HEK293 (cell line): ENCODE measurements at regions not wholly inside any gene's neighbourhood (a gene's known extent, or its start where the extent isn't known, plus 50 kb on each side); places are given as distances from the start of the nearest gene placed in this dataset.

Source experiments
- CTCF ChIA-PET: fragments of 350-600 bp; formaldehyde crosslinking; extraction: SDS; loops from one replicate; lab custom pipeline; 2021; ENCODE audit warnings: antibody characterized with exemption; lab: Yijun Ruan, JAX
- POLR2A ChIA-PET: fragments of 300-600 bp; formaldehyde crosslinking; extraction: SDS; loops from one replicate; lab custom pipeline; 2020; ENCODE audit warnings: antibody characterized with exemption, inconsistent platforms; lab: Yijun Ruan, JAX
- H3K27ac ChIP-seq: fragments of 200-500 bp; sonication (Bioruptor generic); 2 replicates; pipeline ENCODE4 v1.5.1; 2014; ENCODE audit warnings: low read depth, low read length, control low read depth, inconsistent platforms; ENCODE audit errors: extremely low read depth
- H3K36me3 ChIP-seq, 2 experiments: fragments of 200-500 bp in 1 of 2; sonication (Bioruptor generic) in 1 of 2; 1 replicate in 1 of 2; 2 replicates in 1 of 2; pipeline ENCODE4 v1.5.1; 2014 to 2017; ENCODE audit warnings: inconsistent platforms in 2 of 2, low read length in 2 of 2; ENCODE audit not compliant: control insufficient read depth in 2 of 2, insufficient read depth in 1 of 2
- H3K4me1 ChIP-seq: fragments of 200-500 bp; sonication (Bioruptor generic); 2 replicates; pipeline ENCODE4 v1.5.1; 2014; ENCODE audit warnings: mild to moderate bottlenecking, low read length, inconsistent platforms; ENCODE audit not compliant: control insufficient read depth, insufficient read depth
- H3K4me3 ChIP-seq: 2 replicates; pipeline ENCODE4 v1.5.1; 2011; ENCODE audit warnings: low read depth, mild to moderate bottlenecking, control low read depth, low read length, moderate library complexity
- H3K9me3 ChIP-seq: fragments of 200-500 bp; sonication (Bioruptor generic); 2 replicates; pipeline ENCODE4 v1.5.1; 2014; ENCODE audit warnings: low read depth, low read length, inconsistent platforms; ENCODE audit not compliant: control insufficient read depth, insufficient read depth
- CTCF ChIP-seq: fragments of 450-650 bp; formaldehyde crosslinking; IDR thresholded peaks from 2 replicates; pipeline ENCODE4 v1.5.1; 2016; ENCODE audit warnings: missing biosample characterization, missing genetic modification characterization
- KLF8 ChIP-seq: fragments of 450-650 bp; formaldehyde crosslinking; IDR thresholded peaks from 2 replicates; pipeline ENCODE4 v1.5.1; 2016; ENCODE audit warnings: missing biosample characterization, missing genetic modification characterization
- OSR2 ChIP-seq: fragments of 450-650 bp; formaldehyde crosslinking; IDR thresholded peaks from 2 replicates; pipeline ENCODE4 v1.5.1; 2016; ENCODE audit warnings: missing biosample characterization, missing genetic modification characterization
- PATZ1 ChIP-seq: fragments of 450-650 bp; formaldehyde crosslinking; IDR thresholded peaks from 2 replicates; pipeline ENCODE4 v1.5.1; 2016; ENCODE audit warnings: missing biosample characterization, missing genetic modification characterization
- PBX3 ChIP-seq: sonication (generic); formaldehyde crosslinking; IDR thresholded peaks from 2 replicates; pipeline ENCODE4 v1.8.1; 2022; ENCODE audit warnings: mild to moderate bottlenecking, moderate library complexity, missing genetic modification reagents
- RBAK ChIP-seq: fragments of 450-650 bp; formaldehyde crosslinking; IDR thresholded peaks from 2 replicates; pipeline ENCODE4 v1.5.1; 2016; ENCODE audit warnings: missing biosample characterization, missing genetic modification characterization
- ZNF148 ChIP-seq: fragments of 450-650 bp; formaldehyde crosslinking; IDR thresholded peaks from 2 replicates; pipeline ENCODE4 v1.5.0; 2017; ENCODE audit warnings: missing biosample characterization, missing genetic modification characterization, borderline replicate concordance
- ZNF157 ChIP-seq: fragments of 450-650 bp; formaldehyde crosslinking; IDR thresholded peaks from 2 replicates; pipeline ENCODE4 v1.5.1; 2016; ENCODE audit warnings: missing biosample characterization, missing genetic modification characterization
- ZNF16 ChIP-seq: fragments of 450-650 bp; formaldehyde crosslinking; IDR thresholded peaks from 2 replicates; pipeline ENCODE4 v1.5.1; 2016; ENCODE audit warnings: low read depth, missing biosample characterization, missing genetic modification characterization
- ZNF266 ChIP-seq: fragments of 450-650 bp; formaldehyde crosslinking; IDR thresholded peaks from 2 replicates; pipeline ENCODE4 v1.5.1; 2016; ENCODE audit warnings: missing biosample characterization, missing genetic modification characterization, low read depth
- ZNF274 ChIP-seq, 2 experiments: fragments of 200-500 bp in 1 of 2; fragments of 450-650 bp in 1 of 2; sonication (Bioruptor generic) in 1 of 2; formaldehyde crosslinking in 1 of 2; IDR thresholded peaks; 2 replicates each; pipeline versions ENCODE4 v1.5.1 to v1.6.1; 2014 to 2016; ENCODE audit warnings: borderline replicate concordance in 1 of 2, inconsistent platforms in 1 of 2, low read length in 1 of 2, missing biosample characterization in 1 of 2, missing genetic modification characterization in 1 of 2
- ZNF280D ChIP-seq: fragments of 450-650 bp; formaldehyde crosslinking; IDR thresholded peaks from 2 replicates; pipeline ENCODE4 v1.5.1; 2016; ENCODE audit warnings: missing biosample characterization, missing genetic modification characterization
- ZNF488 ChIP-seq: fragments of 450-650 bp; formaldehyde crosslinking; IDR thresholded peaks from 2 replicates; pipeline ENCODE4 v1.5.1; 2016; ENCODE audit warnings: missing biosample characterization, missing genetic modification characterization
- ZNF513 ChIP-seq: fragments of 450-650 bp; IDR thresholded peaks from 2 replicates; pipeline ENCODE4 v1.5.1; 2018; ENCODE audit warnings: missing biosample characterization, missing genetic modification characterization
- ZNF549 ChIP-seq: fragments of 450-650 bp; IDR thresholded peaks from 2 replicates; pipeline ENCODE4 v1.5.1; 2018; ENCODE audit warnings: missing biosample characterization, missing genetic modification characterization, mild to moderate bottlenecking, inconsistent platforms, moderate library complexity
- ZNF560 ChIP-seq: fragments of 450-650 bp; formaldehyde crosslinking; IDR thresholded peaks from 2 replicates; pipeline ENCODE4 v1.5.1; 2017; ENCODE audit warnings: missing biosample characterization, missing genetic modification characterization, borderline replicate concordance
- ZNF600 ChIP-seq: fragments of 450-650 bp; formaldehyde crosslinking; IDR thresholded peaks from 2 replicates; pipeline ENCODE4 v1.5.1; 2016; ENCODE audit warnings: missing biosample characterization, missing genetic modification characterization

GRCh38 chr14:106840991-106841390 is 1314.6 kb downstream of the TMEM121 start:
- no peak overlapping the region for H3K4me3 ChIP-seq
- ChIA-PET POLR2A (no interaction called here), CTCF (interaction anchor here (0.5 to 17.6 kb wide), 11 partner anchors 8 to 149 kb away, joined by 3 to 261 read pairs (median 4); no protein-coding TSS in a partner anchor)
- H3K9me3 ChIP-seq, result no peaks in the 10 kb centered on the region; the same call in 1 of the 2 replicates
- peaks cover 6% of the 10 kb centered on the region for H3K4me1 ChIP-seq
- TF ChIP-seq PBX3 (no peak), PATZ1 (tag by site-specific recombination) (no peak), OSR2 (tag by site-specific recombination) (no peak), ZNF274 (IDR thresholded peaks at IDR 0.05; ENCODE audit: low read length) (no peak), ZNF274 (tag by site-specific recombination; IDR thresholded peaks at IDR 0.05; ENCODE audit: borderline replicate concordance) (no peak), ZNF549 (tag by site-specific recombination) (no peak), ZNF488 (no peak), RBAK (tag by site-specific recombination) (no peak), ZNF513 (tag by site-specific recombination) (no peak), ZNF600 (no peak), ZNF266 (no peak), KLF8 (tag by site-specific recombination) (no peak)
- H3K36me3 ChIP-seq, result no peaks in the 10 kb centered on the region
- H3K27ac ChIP-seq, result no peak overlapping the region

GRCh38 chr14:106841701-106842100 is 1315.3 kb downstream of the TMEM121 start:
- ChIA-PET POLR2A (no interaction called here), CTCF (interaction anchor here (0.8 to 17.6 kb wide), 4 partner anchors 11 to 35 kb away, joined by 3 to 261 read pairs (median 28); no protein-coding TSS in a partner anchor)
- no peak overlapping the region for H3K27ac ChIP-seq
- H3K4me3 ChIP-seq, result no peak overlapping the region
- 0 out of 2 replicates have a peak, but pooled peaks have one; percentile 29 for TF ChIP-seq ZNF157 (tag by site-specific recombination)
- TF ChIP-seq ZNF16 (tag by site-specific recombination), result no peak
- H3K9me3 ChIP-seq, result no peaks in the 10 kb centered on the region; the same call in 1 of the 2 replicates
- no peaks in the 10 kb centered on the region for H3K36me3 ChIP-seq
- peaks cover 9% of the 10 kb centered on the region for H3K4me1 ChIP-seq

GRCh38 chr14:106842687-106843086 is 1316.3 kb downstream of the TMEM121 start:
- Histone ChIP-seq H3K4me1 (peaks cover 14% of the 10 kb centered on the region), H3K9me3 (no peaks in the 10 kb centered on the region; the same call in 1 of the 2 replicates), H3K36me3 (no peaks in the 10 kb centered on the region), H3K4me3 (no peak overlapping the region), H3K27ac (no peak overlapping the region)
- CTCF ChIA-PET, result interaction anchor here (0.6 to 17.6 kb wide), 6 partner anchors 8 to 225 kb away, joined by 3 to 261 read pairs (median 4); no protein-coding TSS in a partner anchor
- POLR2A ChIA-PET, result no interaction called here
- TF ChIP-seq ZNF280D (tag by site-specific recombination), result no peak
- no peak for TF ChIP-seq RBAK (tag by site-specific recombination)
- no peak for TF ChIP-seq ZNF148 (tag by site-specific recombination)
- TF ChIP-seq ZNF560 (tag by site-specific recombination), result no peak
- 0 out of 2 replicates have a peak, but pooled peaks have one; percentile 12 for TF ChIP-seq CTCF
